Large intestine (tissue), 3 donors: ENCODE measurements at regions not wholly inside any gene's neighbourhood (a gene's known extent, or its start where the extent isn't known, plus 50 kb on each side); places are given as distances from the start of the nearest gene placed in this dataset.

Experiments used
- DNase-seq, 2 donors: peaks; one replicate each; pipeline versions ENCODE4 v3.0.0 to v3.0.0-alpha.2; 2013
- H3K27ac ChIP-seq: one replicate; pipeline ENCODE4 v1.5.1; 2013; ENCODE audit warnings: low read length
- H3K27me3 ChIP-seq: 2 replicates; pipeline ENCODE4 v1.6.1; 2013; ENCODE audit warnings: low read length; ENCODE audit not compliant: control insufficient read depth, insufficient read depth
- H3K36me3 ChIP-seq: 2 replicates; pipeline ENCODE4 v1.6.1; 2013; ENCODE audit warnings: low read length; ENCODE audit not compliant: control insufficient read depth, insufficient read depth
- H3K4me1 ChIP-seq: one replicate; pipeline ENCODE4 v1.6.1; 2013; ENCODE audit warnings: low read length; ENCODE audit not compliant: control insufficient read depth, insufficient read depth
- H3K4me3 ChIP-seq: one replicate; pipeline ENCODE4 v1.5.1; 2013; ENCODE audit warnings: low read length
- H3K9me3 ChIP-seq: one replicate; pipeline ENCODE4 v1.6.1; 2013; ENCODE audit warnings: mild to moderate bottlenecking, low read depth, low read length, moderate library complexity; ENCODE audit not compliant: control insufficient read depth
- WGBS: methylation state at CpG from one replicate; pipeline ENCODE4 v1.1.5; 2013; ENCODE audit warnings: low lambda C conversion rate; ENCODE audit not compliant: insufficient coverage; 5-methylcytosine and 5-hydroxymethylcytosine counted together

- H3K36me3 ChIP-seq, result no peaks in the 10 kb centered on the region
- DNase-seq, result peak in 1 of 2 donors; percentile 20
- no peaks in the 10 kb centered on the region for H3K27me3 ChIP-seq
- H3K4me1 ChIP-seq, result peaks cover 2% of the 10 kb centered on the region
- H3K27ac ChIP-seq, result no peak overlapping the region
- no peaks in the 10 kb centered on the region for H3K9me3 ChIP-seq
- WGBS, result 100% methylated on average over 1 of the region's 10 CpGs
- H3K4me3 ChIP-seq, result no peak overlapping the region
Observed at GRCh38 chr3:101936419-101937356, 87.4 kb downstream of the NFKBIZ start.

- no peak overlapping the region for H3K27ac ChIP-seq
Observed at GRCh38 chr3:101938262-101938847, 89.0 kb downstream of the NFKBIZ start.

GRCh38 chr3:101939361-101940049 lies 90.2 kb downstream of the NFKBIZ start:
- H3K4me1 ChIP-seq, result peaks cover 2% of the 10 kb centered on the region
- no peak for DNase-seq
- no peaks in the 10 kb centered on the region for H3K36me3 ChIP-seq
- no peaks in the 10 kb centered on the region for H3K9me3 ChIP-seq
- no peak overlapping the region for H3K27ac ChIP-seq
- H3K27me3 ChIP-seq, result no peaks in the 10 kb centered on the region
- H3K4me3 ChIP-seq, result no peak overlapping the region
- 80% methylated on average over 1 of the region's 6 CpGs for WGBS

More at GRCh38 chr3:101938262-101938847, 89.0 kb downstream of the NFKBIZ start:
- Histone ChIP-seq H3K4me1 (peaks cover 2% of the 10 kb centered on the region), H3K9me3 (no peaks in the 10 kb centered on the region), H3K27me3 (no peaks in the 10 kb centered on the region), H3K4me3 (no peak overlapping the region), H3K36me3 (no peaks in the 10 kb centered on the region)
- WGBS, result 64% methylated on average over 1 of the region's 2 CpGs
- peak in 1 of 2 donors; percentile 37 for DNase-seq

GRCh38 chr3:101940521-101941317 lies 91.4 kb downstream of the NFKBIZ start:
- no peaks in the 10 kb centered on the region for H3K36me3 ChIP-seq
- peaks cover 2% of the 10 kb centered on the region for H3K4me1 ChIP-seq
- DNase-seq, result no peak
- H3K4me3 ChIP-seq, result no peak overlapping the region
- H3K9me3 ChIP-seq, result no peaks in the 10 kb centered on the region
- H3K27ac ChIP-seq, result no peak overlapping the region
- WGBS, result 75% methylated on average over 2 of the region's 9 CpGs
- H3K27me3 ChIP-seq, result no peaks in the 10 kb centered on the region

GRCh38 chr3:101941318-101942040 lies 92.2 kb downstream of the NFKBIZ start:
- Histone ChIP-seq H3K9me3 (no peaks in the 10 kb centered on the region), H3K27me3 (no peaks in the 10 kb centered on the region), H3K4me1 (peaks cover 2% of the 10 kb centered on the region), H3K36me3 (no peaks in the 10 kb centered on the region), H3K27ac (no peak overlapping the region), H3K4me3 (no peak overlapping the region)
- WGBS, result 94% methylated on average over 2 of the region's 6 CpGs
- DNase-seq, result no peak

- Histone ChIP-seq H3K4me1 (peaks cover 2% of the 10 kb centered on the region), H3K36me3 (no peaks in the 10 kb centered on the region), H3K27ac (no peak overlapping the region), H3K9me3 (no peaks in the 10 kb centered on the region), H3K27me3 (no peaks in the 10 kb centered on the region), H3K4me3 (no peak overlapping the region)
- no peak for DNase-seq
- no CpG with 5 or more reads among the region's 2 CpGs for WGBS
Observed at GRCh38 chr3:101942356-101942755, 93.0 kb downstream of the NFKBIZ start.

- no peaks in the 10 kb centered on the region for H3K27me3 ChIP-seq
- no peak overlapping the region for H3K27ac ChIP-seq
- H3K4me3 ChIP-seq, result no peak overlapping the region
- no peak for DNase-seq
- WGBS, result 100% methylated on average over 1 of the region's 1 CpG
- no peaks in the 10 kb centered on the region for H3K9me3 ChIP-seq
- H3K36me3 ChIP-seq, result no peaks in the 10 kb centered on the region
- H3K4me1 ChIP-seq, result peaks cover 2% of the 10 kb centered on the region
Observed at GRCh38 chr3:101943029-101943428, 93.7 kb downstream of the NFKBIZ start.

GRCh38 chr3:101944308-101944707 lies 95.0 kb downstream of the NFKBIZ start:
- H3K4me1 ChIP-seq, result no peaks in the 10 kb centered on the region
- no peak overlapping the region for H3K4me3 ChIP-seq
- H3K9me3 ChIP-seq, result no peaks in the 10 kb centered on the region
- H3K27ac ChIP-seq, result no peak overlapping the region
- WGBS, result 87% methylated on average over 2 of the region's 3 CpGs
- no peak for DNase-seq
- no peaks in the 10 kb centered on the region for H3K27me3 ChIP-seq
- H3K36me3 ChIP-seq, result no peaks in the 10 kb centered on the region

GRCh38 chr3:101945980-101946379 lies 96.7 kb downstream of the NFKBIZ start:
- Histone ChIP-seq H3K4me1 (no peaks in the 10 kb centered on the region), H3K27ac (no peak overlapping the region), H3K36me3 (no peaks in the 10 kb centered on the region), H3K4me3 (no peak overlapping the region), H3K27me3 (no peaks in the 10 kb centered on the region), H3K9me3 (no peaks in the 10 kb centered on the region)
- no peak for DNase-seq
